HCT116 (cell line): ENCODE measurements at regions not wholly inside any gene's neighbourhood (a gene's known extent, or its start where the extent isn't known, plus 50 kb on each side); places are given as distances from the start of the nearest gene placed in this dataset.

Source experiments
- ATAC-seq: fragments of 200-7000 bp; cut with Tn5 transposase; 2 replicates; pipeline ENCODE4 v1.9.1; 2020; ENCODE audit warnings: mild to moderate bottlenecking, moderate library complexity
- BruUV-seq: library from RNA; stranded (reverse); fragments of 400-500 nt; replicated peaks from 2 replicates; lab custom pipeline; 2021; lab: Mats Ljungman, UMichigan
- CTCF ChIA-PET: fragments of 300-600 bp; sonication (Branson Sonifier 250); formaldehyde crosslinking; loops from one replicate; lab custom pipeline; 2021; ENCODE audit warnings: antibody characterized with exemption; lab: Charles Lee
- POLR2A ChIA-PET: fragments of 300-600, 350-600 bp; sonication (Branson Sonifier 250); formaldehyde crosslinking; loops from one replicate; lab custom pipeline; 2021; ENCODE audit warnings: antibody characterized with exemption; lab: Charles Lee
- RAD21 ChIA-PET, 2 experiments: fragments of 300-600 bp; sonication (Branson Sonifier 250); formaldehyde crosslinking; loops; one replicate each; lab custom pipeline; 2023; ENCODE audit warnings: low total read pairs in 2 of 2; ENCODE audit not compliant: uncharacterized antibody in 2 of 2, unreplicated experiment in 2 of 2, low non-redundant PET in 1 of 2; lab: Charles Lee
- DNase-seq: peaks from one replicate; pipeline ENCODE4 v3.0.0-alpha.2; 2010; ENCODE audit warnings: low read depth, low spot score
- H2AFZ ChIP-seq: fragments of 200-600 bp; shearing (Covaris generic), sonication (generic); 2 replicates; pipeline ENCODE4 v1.6.1; 2017; ENCODE audit warnings: low read depth, mixed run types, mixed read lengths, antibody characterized with exemption, low read length; ENCODE audit not compliant: poor library complexity, severe bottlenecking
- H3K27ac ChIP-seq: 2 replicates; pipeline ENCODE4 v1.5.1; 2012; ENCODE audit warnings: low read depth, low read length
- H3K27me3 ChIP-seq: fragments of 200-600 bp; sonication (generic); 2 replicates; pipeline ENCODE4 v1.6.1; 2016; ENCODE audit warnings: mixed run types, low read length, mixed read lengths; ENCODE audit not compliant: insufficient read depth
- H3K36me3 ChIP-seq, 2 experiments: fragments of 200-500 bp in 1 of 2; fragments of 200-600 bp in 1 of 2; sonication (Bioruptor generic) in 1 of 2; sonication (generic) in 1 of 2; 2 replicates each; pipeline versions ENCODE4 v1.5.1 to v1.6.1; 2014 to 2016; ENCODE audit warnings: low read length in 2 of 2, inconsistent platforms in 1 of 2, mixed read lengths in 1 of 2, mixed run types in 1 of 2; ENCODE audit not compliant: insufficient read depth in 2 of 2, control insufficient read depth in 1 of 2
- H3K4me1 ChIP-seq, 2 experiments: fragments of 200-600 bp in 1 of 2; sonication (generic) in 1 of 2; 2 replicates each; pipeline versions ENCODE4 v1.5.1 to v1.6.1; 2012 to 2017; ENCODE audit warnings: low read length in 2 of 2, inconsistent platforms in 1 of 2, mild to moderate bottlenecking in 1 of 2, mixed read lengths in 1 of 2, mixed run types in 1 of 2, moderate library complexity in 1 of 2; ENCODE audit not compliant: insufficient read depth in 2 of 2, control insufficient read depth in 1 of 2
- H3K4me2 ChIP-seq: fragments of 200-600 bp; sonication (generic); 2 replicates; pipeline ENCODE4 v1.6.1; 2017; ENCODE audit warnings: mixed run types, low read length, mixed read lengths
- H3K4me3 ChIP-seq, 2 experiments: fragments of 200-600 bp in 1 of 2; sonication (generic) in 1 of 2; replicated peaks in 1 of 2; 2 replicates each; pipeline ENCODE4 v1.5.1; 2011 to 2016; ENCODE audit warnings: low read length in 2 of 2, control low read depth in 1 of 2, low read depth in 1 of 2, mild to moderate bottlenecking in 1 of 2, mixed read lengths in 1 of 2, mixed run types in 1 of 2
- H3K79me2 ChIP-seq: fragments of 200-600 bp; sonication (generic); 2 replicates; pipeline ENCODE4 v1.6.1; 2017; ENCODE audit warnings: mild to moderate bottlenecking, mixed run types, low read length, moderate library complexity, mixed read lengths; ENCODE audit not compliant: insufficient read depth
- H3K9ac ChIP-seq: fragments of 200-600 bp; sonication (generic); 2 replicates; pipeline ENCODE4 v1.6.1; 2016; ENCODE audit warnings: low read length, mixed read lengths
- H3K9me2 ChIP-seq: fragments of 200-600 bp; sonication (generic), shearing (Covaris generic); 2 replicates; pipeline ENCODE4 v1.6.1; 2017; ENCODE audit warnings: mixed run types, mild to moderate bottlenecking, moderate library complexity; ENCODE audit not compliant: insufficient read depth
- H3K9me3 ChIP-seq, 2 experiments: fragments of 200-500 bp in 1 of 2; fragments of 200-600 bp in 1 of 2; sonication (Bioruptor generic) in 1 of 2; sonication (generic) in 1 of 2; 2 replicates each; pipeline ENCODE4 v1.6.1; 2014 to 2017; ENCODE audit warnings: low read length in 2 of 2, mixed read lengths in 2 of 2, inconsistent platforms in 1 of 2, low read depth in 1 of 2, mild to moderate bottlenecking in 1 of 2, mixed run types in 1 of 2, moderate library complexity in 1 of 2; ENCODE audit not compliant: control insufficient read depth in 1 of 2, insufficient read depth in 1 of 2
- H4K20me1 ChIP-seq: fragments of 200-600 bp; sonication (generic), shearing (Covaris generic); 2 replicates; pipeline ENCODE4 v1.6.1; 2017; ENCODE audit warnings: mixed run types, mild to moderate bottlenecking, moderate library complexity; ENCODE audit not compliant: insufficient read depth
- CBX3 ChIP-seq: IDR thresholded peaks from 2 replicates; pipeline ENCODE4 v1.6.1; 2012; ENCODE audit warnings: low read depth
- CEBPB ChIP-seq: IDR thresholded peaks from 2 replicates; pipeline ENCODE4 v1.6.1; 2012; ENCODE audit warnings: low read depth
- CTCF ChIP-seq, 3 experiments: fragments of 200-600 bp in 1 of 3; sonication (generic) in 1 of 3; IDR thresholded peaks in 2 of 3; conservative IDR thresholded peaks in 1 of 3; 2 replicates each; pipeline ENCODE4 v1.5.1; 2012 to 2017; ENCODE audit warnings: low read depth in 2 of 3, low read length in 2 of 3, antibody characterized with exemption in 1 of 3, borderline replicate concordance in 1 of 3, control low read depth in 1 of 3, mild to moderate bottlenecking in 1 of 3, mixed read lengths in 1 of 3, mixed run types in 1 of 3, moderate library complexity in 1 of 3; ENCODE audit not compliant: insufficient read depth in 1 of 3
- EGR1 ChIP-seq: IDR thresholded peaks from 2 replicates; pipeline ENCODE4 v1.6.1; 2012; ENCODE audit warnings: low read depth
- POLR2AphosphoS5 ChIP-seq: IDR thresholded peaks from 2 replicates; pipeline ENCODE4 v1.6.1; 2011; ENCODE audit warnings: mild to moderate bottlenecking, low read depth, low read length, moderate library complexity
- RAD21 ChIP-seq: IDR thresholded peaks from 2 replicates; pipeline ENCODE4 v1.6.1; 2012; ENCODE audit warnings: low read depth, mild to moderate bottlenecking
- REST ChIP-seq: IDR thresholded peaks from 2 replicates; pipeline ENCODE4 v1.6.1; 2012; ENCODE audit warnings: low read depth
- SP1 ChIP-seq: IDR thresholded peaks from 2 replicates; pipeline ENCODE4 v1.6.1; 2012; ENCODE audit warnings: low read depth
- SRF ChIP-seq: IDR thresholded peaks from 2 replicates; pipeline ENCODE4 v1.6.1; 2012; ENCODE audit warnings: low read depth
- YY1 ChIP-seq: IDR thresholded peaks from 2 replicates; pipeline ENCODE4 v1.6.1; 2011; ENCODE audit warnings: low read length, low read depth, moderate library complexity, mild to moderate bottlenecking; ENCODE audit not compliant: insufficient replicate concordance; ENCODE audit errors: extremely low read depth
- ZFX ChIP-seq: fragments of 450-650 bp; IDR thresholded peaks from 2 replicates; pipeline ENCODE4 v1.6.1; 2017
- intact Hi-C: fragments of 100-400 bp; cut with micrococcal nuclease; formaldehyde crosslinking; loops from 2 replicates; pipeline ENCODE4 v1.10.0; 2022

- Histone ChIP-seq H3K9me2 (no peaks in the 10 kb centered on the region), H3K79me2 (no peaks in the 10 kb centered on the region), H3K4me1 (no peaks in the 10 kb centered on the region), H3K9me3 (no peaks in the 10 kb centered on the region), H3K27me3 (no peaks in the 10 kb centered on the region), H3K36me3 (no peaks in the 10 kb centered on the region), H4K20me1 (no peaks in the 10 kb centered on the region), H3K4me3 (no peak overlapping the region), H3K27ac (no peak overlapping the region), H3K4me2 (no peak overlapping the region), H3K9ac (no peak overlapping the region), H2AFZ (no peak overlapping the region)
- TF ChIP-seq POLR2AphosphoS5 (no peak), ZFX (no peak), REST (no peak), SRF (no peak), RAD21 (no peak)
- RAD21 ChIA-PET: no interaction called here
- POLR2A ChIA-PET: no interaction called here
- no peak for ATAC-seq
- DNase-seq: no peak
- no TSS peak for BruUV-seq
- CTCF ChIA-PET: no interaction called here
- intact Hi-C loops: no loop called here
Measured at GRCh38 chr13:67489016-67489415, 258.9 kb upstream of the PCDH9 start.

GRCh38 chr13:67481445-67481844, 251.3 kb upstream of the PCDH9 start:
- Histone ChIP-seq H3K4me2 (no peak overlapping the region), H3K4me3 (no peak overlapping the region), H3K9me3 (no peaks in the 10 kb centered on the region), H3K4me1 (no peaks in the 10 kb centered on the region), H3K27me3 (no peaks in the 10 kb centered on the region), H2AFZ (no peak overlapping the region), H3K36me3 (no peaks in the 10 kb centered on the region), H3K27ac (no peak overlapping the region), H3K79me2 (no peaks in the 10 kb centered on the region), H3K9ac (no peak overlapping the region), H4K20me1 (no peaks in the 10 kb centered on the region), H3K9me2 (no peaks in the 10 kb centered on the region)
- POLR2A ChIA-PET: no interaction called here
- no peak for DNase-seq
- no peak for ATAC-seq
- intact Hi-C loops: no loop called here
- BruUV-seq: no TSS peak
- CTCF ChIA-PET: no interaction called here
- RAD21 ChIA-PET: no interaction called here
- no peak for TF ChIP-seq EGR1
- no peak for TF ChIP-seq POLR2AphosphoS5
- no peak for TF ChIP-seq YY1
- no peak for TF ChIP-seq CTCF (IDR thresholded peaks at IDR 0.05 in 2 of 3, conservative IDR thresholded peaks at IDR 0.05 in 1 of 3; ENCODE audit: borderline replicate concordance in 1 of 3, insufficient read depth in 1 of 3, low read depth in 2 of 3, low read length in 2 of 3)
- no peak for TF ChIP-seq SP1
- no peak for TF ChIP-seq CBX3
- no peak for TF ChIP-seq CEBPB
